CMK (cell line): ENCODE measurements at regions not wholly inside any gene's neighbourhood (a gene's known extent, or its start where the extent isn't known, plus 50 kb on each side); places are given as distances from the start of the nearest gene placed in this dataset.
"Not testable (repeated sequence)": the region's sequence is repeated elsewhere in the genome, so short reads cannot be mapped to it uniquely, and the experiment has no call there.

Experiments used
- DNase-seq: peaks from one replicate; pipeline ENCODE4 v3.0.0-alpha.2; 2010; ENCODE audit warnings: low read depth

DNA sequence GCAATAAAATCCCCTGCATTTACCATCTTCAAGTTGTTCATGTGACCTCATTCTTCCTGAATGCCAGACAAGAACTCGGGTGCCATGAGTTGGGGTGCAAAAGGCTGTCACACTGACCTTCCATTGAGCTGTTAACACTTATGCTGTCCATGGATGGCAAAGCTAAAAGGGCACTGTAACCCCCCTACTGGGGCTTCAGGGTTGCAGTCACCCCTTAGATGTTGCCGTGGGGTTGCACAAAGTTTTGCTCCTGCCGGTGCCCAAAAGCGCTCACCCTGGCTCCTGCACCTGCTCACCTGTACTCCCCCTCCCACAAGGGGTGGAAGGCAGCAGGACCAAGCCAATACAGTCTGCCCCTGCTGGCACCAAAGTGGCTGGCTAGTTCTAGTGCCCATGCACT is 208.2 kb downstream of the RHOU start:
- DNase-seq = no peak

DNA sequence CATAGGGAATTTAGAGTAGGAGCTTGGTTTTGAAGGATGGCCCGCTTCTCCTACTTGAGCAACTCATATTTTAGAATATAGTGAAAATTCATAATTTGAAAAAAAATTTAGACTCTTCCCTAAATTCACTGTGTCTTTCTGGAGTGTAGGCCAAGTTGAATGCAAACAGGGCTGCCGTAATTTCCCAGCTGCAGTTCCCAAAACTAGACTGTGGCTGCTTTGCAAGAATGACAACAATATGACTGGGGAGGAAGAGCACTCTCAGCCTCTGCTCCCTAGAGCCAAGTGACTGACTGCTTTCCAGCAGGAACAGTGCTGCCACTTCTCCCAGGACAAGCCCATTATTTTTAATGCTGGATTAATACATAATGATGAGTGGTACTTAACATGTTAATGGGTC is 209.0 kb downstream of the RHOU start:
- DNase-seq = no peak

DNA sequence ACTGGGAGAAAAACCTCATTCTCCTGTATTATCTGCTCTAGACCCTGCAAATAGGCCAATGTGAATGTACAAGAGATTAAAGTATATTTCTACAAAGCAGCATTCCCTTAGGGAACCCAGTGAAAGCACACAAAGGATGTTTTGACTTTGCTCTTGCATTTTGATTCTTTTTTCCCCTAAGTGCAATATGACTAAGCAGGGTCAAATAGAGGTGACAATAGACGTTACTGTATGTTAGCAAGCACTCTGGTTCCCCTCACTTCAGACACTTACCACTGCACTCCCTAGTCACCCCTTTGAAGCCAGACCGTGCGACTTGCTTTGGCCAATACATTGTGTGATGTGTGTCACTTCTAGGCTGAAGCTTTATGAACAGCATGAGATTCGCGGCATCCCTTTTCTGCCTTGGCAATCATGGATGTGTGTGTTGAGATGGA is 209.7 kb downstream of the RHOU start:
- no peak for DNase-seq

DNA sequence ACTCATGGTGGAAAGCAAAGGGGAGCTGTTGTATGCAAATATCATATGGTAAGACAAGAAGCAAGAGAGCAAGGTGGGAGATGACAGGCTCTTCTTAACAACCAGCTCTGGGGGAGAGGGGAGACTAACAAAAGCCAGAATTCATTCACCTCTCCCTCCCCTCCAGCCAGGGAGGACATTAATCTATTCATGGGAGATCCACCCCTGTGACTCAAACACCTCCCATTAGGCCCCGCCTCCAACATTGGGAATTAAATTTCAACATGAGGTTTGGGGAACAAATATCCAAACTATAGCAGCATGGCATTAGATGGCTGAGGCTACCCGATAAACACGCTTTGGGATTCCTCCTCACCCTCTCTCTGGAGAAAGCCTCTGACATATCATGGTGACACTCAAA is 210.6 kb downstream of the RHOU start:
- no peak for DNase-seq

GRCh38 chr1:228949617-228950016 is 214.3 kb downstream of the RHOU start:
- DNase-seq = not testable (repeated sequence)

- no peak for DNase-seq
Measured at GRCh38 chr1:228953207-228953606, 217.9 kb downstream of the RHOU start.

DNA sequence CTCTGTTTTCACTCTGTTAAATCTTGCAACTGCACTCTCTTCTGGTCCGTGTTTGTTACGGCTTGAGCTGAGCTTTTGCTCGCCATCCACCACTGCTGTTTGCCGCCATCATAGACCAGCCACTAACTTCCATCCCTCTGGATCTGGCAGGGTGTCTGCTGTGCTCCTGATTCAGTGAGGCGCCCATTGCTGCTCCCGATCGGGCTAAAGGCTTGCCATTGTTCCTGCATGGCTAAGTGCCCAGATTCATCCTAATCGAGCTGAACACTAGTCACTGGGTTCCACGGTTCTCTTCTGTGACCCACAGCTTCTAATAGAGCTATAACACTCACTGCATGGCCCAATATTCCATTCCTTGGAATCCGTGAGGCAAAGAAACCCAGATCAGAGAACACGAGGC is 218.5 kb downstream of the RHOU start:
- DNase-seq = not testable (repeated sequence)

DNA sequence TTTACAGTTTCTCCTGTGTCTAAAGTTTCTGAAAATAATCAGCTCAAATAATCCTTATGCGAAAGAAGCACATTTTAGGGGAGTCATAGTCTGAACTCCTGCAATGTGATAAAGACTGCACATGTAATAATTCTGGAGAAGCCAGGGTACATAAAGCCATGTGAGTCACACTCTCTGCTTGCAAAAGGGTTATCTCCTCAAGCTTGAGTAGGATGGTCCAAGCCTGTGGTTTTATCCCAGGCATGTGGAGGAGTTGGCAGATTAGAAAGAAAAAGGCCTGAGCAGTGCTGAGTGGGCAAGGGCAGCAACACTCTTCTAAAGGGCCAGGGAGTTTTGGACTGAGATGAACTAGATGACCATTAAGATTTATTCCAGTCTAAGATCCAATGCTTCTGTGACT is 220.4 kb downstream of the RHOU start:
- DNase-seq = no peak

- DNase-seq = no peak
Measured at GRCh38 chr1:228956864-228957263, 221.6 kb downstream of the RHOU start.

- DNase-seq = no peak
Measured at GRCh38 chr1:228957535-228957934, 222.3 kb downstream of the RHOU start.

- no peak for DNase-seq
Measured at GRCh38 chr1:228958121-228958520, 222.8 kb downstream of the RHOU start.

DNA sequence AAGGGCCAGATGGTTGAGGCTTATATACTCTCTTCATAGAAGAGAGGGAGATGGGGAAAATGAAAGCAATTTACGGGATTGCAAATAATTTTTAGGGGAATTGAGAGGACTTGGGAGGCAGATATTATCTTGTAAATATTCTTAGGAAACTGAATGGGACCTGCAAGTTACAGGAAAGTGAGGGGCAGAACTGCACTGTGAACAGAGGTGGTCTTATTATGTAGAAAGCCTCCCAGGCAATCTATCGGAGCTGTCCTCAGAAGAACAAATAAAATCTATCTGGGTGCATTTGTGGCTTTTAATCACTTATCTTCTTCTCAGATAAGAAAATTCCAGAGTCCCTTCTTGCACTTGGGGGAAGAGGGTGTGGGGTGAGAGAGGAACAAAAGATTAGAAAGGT is 223.5 kb downstream of the RHOU start:
- DNase-seq = no peak

DNA sequence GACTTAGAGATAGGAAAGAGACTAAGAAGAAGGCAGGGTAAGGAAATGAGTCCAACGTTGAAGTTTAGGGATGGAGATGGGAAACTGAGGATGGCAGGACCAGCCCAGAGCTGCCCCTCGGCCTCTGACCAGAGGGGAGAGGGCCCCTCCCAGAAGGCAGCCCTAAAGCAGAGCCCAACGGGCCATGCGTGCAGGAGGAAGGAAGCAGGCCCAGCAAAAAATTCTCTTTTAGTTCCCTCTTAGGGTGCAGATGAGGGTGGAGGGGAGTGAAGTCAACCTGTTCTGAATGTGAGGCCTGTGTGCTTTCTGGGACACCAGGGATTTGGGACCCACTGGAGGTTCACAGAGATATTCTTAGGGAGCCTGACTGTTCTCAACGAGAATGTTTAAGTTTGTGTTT is 225.4 kb downstream of the RHOU start:
- DNase-seq = no peak

DNA sequence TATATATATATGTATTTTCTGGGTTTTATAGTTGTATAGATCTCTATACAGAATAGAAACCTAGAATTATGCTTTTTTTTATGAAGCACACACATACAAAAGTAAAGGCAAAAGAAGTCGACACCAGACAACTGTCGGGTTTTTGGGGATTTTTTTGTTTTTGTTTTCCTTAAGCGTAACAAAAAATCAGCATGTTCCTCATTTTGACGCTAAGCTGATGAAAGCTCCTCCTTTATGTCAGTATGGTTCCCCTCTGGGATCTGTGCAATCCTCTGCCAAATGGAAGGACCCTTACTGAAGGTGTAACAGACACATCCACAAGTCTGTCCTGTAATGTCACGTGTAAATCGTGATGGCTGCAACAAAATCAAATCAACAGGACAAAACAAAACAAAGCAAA is 226.2 kb downstream of the RHOU start:
- DNase-seq = no peak

GRCh38 chr1:228963795-228964177 is 228.5 kb downstream of the RHOU start:
- DNase-seq = no peak

DNA sequence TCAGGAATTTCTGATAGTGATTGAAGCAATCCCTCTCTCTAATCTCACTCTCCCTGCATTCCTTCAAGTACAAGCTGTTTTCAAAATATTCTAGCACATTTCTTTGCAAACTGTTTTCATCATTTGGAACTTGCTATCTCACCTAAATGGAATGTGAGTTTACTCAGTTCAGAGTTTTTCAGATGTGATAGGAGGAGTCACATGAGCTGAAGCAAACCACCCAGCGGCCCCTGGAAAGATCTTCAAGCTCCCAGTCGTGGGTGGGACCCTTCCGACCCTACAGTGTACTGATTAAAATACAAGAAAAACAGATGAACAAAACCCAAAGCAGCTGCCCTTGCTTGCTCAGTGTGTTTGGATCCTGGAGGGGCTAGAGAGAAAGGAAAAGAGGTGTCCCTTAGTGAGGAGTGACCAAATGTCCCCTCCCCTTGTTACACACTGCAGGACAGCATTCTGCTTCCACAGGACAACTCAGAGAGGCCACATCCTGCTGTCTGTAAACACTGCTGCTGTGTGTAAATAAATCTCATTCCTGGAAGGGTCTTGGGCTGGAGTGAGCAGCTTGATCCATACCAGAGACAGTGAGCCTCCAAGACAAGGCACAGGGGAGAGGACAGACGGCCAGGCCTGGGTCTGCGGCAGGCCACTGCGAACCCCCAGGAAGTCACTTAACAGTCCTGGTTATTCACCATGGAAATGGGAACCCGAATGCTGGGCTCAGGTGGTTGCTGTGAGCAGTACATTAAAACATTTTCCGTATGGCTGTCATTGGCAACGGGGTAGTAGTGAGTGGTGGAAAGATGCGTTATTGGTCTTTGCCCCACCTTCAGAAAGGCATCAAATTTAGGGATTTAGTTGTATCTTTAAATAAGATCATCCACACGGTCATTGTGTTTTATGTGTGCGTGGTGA is 229.2 kb downstream of the RHOU start:
- DNase-seq = no peak

DNA sequence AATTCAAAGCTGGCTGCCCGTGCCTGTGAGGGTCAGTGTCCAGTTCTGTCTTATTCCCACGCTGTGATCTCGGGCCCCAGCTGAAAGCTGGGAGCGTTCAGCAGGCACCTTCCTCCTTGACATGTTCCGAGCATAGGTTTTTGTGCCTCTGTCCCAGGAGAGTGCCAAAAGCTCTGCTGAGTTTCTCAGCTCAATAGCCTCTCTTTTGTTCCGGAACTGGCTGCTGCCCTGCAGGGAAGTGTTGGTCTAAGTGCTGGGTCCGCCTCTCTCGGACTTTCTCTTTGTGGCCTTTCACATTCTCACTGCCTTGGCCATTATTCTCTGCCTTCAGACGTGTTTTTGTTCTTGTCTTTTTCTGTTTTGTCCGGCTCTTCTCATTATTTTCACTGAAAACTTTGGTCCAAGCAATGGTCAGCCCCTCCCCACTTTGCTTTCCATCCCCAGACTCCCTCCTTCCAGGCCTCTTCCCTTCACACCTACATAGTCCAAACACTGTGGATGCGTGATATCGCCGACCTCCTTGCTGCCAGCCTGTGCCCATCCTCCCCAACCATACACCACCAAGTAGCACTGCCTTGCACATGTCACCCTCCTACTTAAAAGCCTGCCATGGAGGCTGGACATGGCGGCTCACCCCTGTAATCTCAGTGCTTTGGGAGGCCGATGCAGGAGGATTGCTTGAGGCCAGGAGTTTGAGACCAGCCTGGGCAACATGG is 233.8 kb downstream of the RHOU start:
- DNase-seq = no peak

DNA sequence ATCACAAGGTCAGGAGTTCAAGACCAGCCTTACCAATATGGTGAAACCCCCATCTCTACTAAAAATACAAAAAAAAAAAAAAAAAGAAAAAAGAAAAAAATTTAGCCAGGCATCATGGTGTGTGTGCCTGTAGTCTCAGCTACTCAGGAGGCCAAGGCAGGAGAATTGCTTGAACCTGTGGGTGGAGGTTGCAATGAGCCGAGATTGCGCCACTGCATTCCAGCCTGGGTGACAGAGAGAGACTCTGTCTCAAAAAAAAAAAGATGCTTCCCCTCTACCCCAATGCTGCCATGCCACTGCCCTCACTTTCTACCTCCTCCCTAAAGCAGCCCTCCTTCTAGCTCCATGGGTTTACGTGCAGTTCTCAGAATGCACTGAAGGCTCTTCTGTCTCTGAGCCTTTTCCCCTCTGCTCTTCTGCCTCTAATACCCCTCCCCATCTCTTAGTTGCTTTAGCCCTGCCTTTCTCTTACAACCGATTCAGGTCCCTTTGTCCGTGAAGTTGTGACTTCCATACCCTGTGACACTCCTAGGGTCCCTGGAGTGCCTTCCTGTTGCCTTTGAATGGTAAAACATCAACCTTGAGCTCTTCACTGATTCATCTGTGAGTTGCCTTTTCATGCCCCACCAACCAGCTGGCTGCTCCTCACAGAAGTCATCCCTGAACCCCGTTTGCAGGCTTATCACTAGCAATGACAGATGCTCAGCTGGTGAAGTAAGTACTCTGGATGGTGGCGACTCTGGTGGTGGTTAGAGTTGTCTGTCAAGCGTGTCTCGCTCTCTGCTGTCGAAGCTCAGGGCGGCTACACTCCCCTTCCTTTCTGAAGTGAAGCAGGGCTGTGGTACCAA is 234.9 kb downstream of the RHOU start:
- DNase-seq = no peak

- DNase-seq = no peak
Measured at GRCh38 chr1:228972576-228972975, 237.3 kb downstream of the RHOU start.

DNA sequence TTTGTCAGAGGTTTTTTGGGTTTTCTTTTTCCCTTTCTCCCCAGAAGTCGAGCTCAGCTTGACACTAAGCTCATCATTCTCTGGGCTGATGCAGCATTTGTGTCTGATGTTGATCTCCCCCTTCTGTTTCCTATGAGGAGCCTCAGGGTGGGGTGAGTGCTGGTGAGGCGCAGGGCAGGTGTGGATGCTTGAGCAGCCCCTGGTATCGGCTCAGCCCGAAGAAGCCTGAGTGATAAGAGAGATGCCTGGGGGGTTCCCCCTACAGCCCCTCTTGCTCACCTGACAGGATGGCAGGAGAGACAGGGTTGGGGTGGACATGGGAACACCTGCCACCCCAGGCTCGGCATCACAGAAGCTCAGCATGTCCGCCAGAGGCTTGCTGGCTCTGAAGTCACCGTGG is 239.0 kb downstream of the RHOU start:
- no peak for DNase-seq

DNA sequence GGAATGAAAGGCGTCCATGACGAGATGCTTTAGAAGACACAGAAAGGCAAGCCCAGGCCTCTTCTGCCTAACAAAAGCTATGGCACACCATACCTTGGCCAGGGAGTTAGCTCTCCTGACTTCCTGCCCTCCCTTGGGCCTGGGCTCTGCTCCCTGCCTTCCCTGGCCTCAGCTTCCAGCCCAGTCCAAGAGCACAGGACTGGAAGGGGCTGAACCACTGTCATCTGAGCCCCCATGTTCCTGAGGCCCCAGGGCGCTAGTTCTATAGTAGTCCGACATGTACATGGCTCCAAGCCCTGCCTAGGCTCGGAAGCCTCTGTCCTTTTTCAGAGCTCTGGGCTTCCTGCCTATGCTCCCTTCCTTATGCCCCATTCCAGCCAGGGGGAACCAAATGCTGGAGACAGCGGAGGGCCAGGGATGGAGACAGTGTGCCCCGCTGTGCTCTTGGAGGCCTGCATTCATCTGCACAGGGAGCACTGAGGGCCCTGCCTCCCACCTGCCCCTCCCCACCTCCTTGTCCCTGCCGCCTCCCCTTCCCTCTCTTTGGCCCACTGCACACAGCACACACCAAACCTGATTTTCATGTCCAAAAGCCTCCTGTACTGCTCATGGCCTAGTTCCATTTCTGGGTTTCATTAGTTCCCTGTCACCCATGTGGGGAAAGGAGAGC is 240.1 kb downstream of the RHOU start:
- DNase-seq = no peak

DNA sequence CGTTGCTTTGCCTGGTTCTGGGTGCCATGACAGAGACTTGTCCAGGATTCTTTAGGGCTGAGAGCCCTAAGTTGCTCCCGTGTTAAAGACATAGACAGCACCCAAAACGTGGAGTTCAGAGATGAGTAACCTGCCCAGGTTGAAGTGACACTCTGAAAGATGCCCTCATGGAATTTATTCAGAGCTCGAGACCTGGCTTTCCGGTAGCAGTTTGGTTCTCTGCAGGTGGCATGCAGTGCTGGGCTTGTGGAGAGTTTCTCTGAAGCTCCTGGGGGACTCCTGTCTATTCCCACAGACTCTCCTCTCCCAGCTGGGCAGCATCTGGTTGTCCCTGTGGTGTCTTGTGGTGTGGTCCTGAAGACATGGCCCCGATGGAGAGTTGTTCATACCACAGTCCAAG is 241.0 kb downstream of the RHOU start:
- DNase-seq = no peak
